HCT116 (cell line): ENCODE measurements at regions not wholly inside any gene's neighbourhood (a gene's known extent, or its start where the extent isn't known, plus 50 kb on each side); places are given as distances from the start of the nearest gene placed in this dataset.

ENCODE experiments used
- ELF1 ChIP-seq: IDR thresholded peaks from 2 replicates; pipeline ENCODE4 v1.6.1; 2012; ENCODE audit warnings: low read depth, borderline replicate concordance
- POLR2AphosphoS5 ChIP-seq: IDR thresholded peaks from 2 replicates; pipeline ENCODE4 v1.6.1; 2011; ENCODE audit warnings: mild to moderate bottlenecking, low read depth, low read length, moderate library complexity
- ZFX ChIP-seq: fragments of 450-650 bp; IDR thresholded peaks from 2 replicates; pipeline ENCODE4 v1.6.1; 2017
- TF ChIP-seq, protein P1 (sequence below): IDR thresholded peaks from 2 replicates; pipeline ENCODE4 v1.6.1; 2011; ENCODE audit warnings: mild to moderate bottlenecking, low read length, moderate library complexity; ENCODE audit not compliant: insufficient replicate concordance; ENCODE audit errors: extremely low read depth
- TF ChIP-seq, protein P2 (sequence below), 3 experiments: fragments of 200-600 bp in 1 of 3; sonication (generic) in 1 of 3; IDR thresholded peaks in 2 of 3; conservative IDR thresholded peaks in 1 of 3; 2 replicates each; pipeline ENCODE4 v1.5.1; 2012 to 2017; ENCODE audit warnings: low read depth in 2 of 3, low read length in 2 of 3, antibody characterized with exemption in 1 of 3, borderline replicate concordance in 1 of 3, control low read depth in 1 of 3, mild to moderate bottlenecking in 1 of 3, mixed read lengths in 1 of 3, mixed run types in 1 of 3, moderate library complexity in 1 of 3; ENCODE audit not compliant: insufficient read depth in 1 of 3

DNA sequence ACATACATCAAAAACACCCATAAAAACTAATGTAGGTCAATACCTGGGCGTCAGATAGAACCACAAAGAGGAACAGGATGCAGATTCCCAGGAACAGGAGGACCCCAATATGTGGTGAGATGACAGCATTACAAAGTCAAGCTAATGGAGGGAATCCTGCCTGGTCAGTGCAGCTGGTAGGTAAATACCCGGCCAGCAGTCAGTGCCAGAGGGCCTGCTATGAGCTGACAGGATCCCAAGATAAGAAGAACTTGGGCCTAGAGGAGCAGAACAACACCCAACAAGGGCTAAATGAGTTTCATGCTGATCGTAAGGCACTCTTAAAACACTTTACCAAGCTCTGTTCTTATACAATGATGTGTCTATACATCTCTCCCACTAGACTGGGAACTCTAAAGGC, 61.2 kb upstream of the KCNMB2 start:
- TF ChIP-seq POLR2AphosphoS5 = no peak
- TF ChIP-seq ELF1 = no peak
- TF ChIP-seq, protein P1, sequence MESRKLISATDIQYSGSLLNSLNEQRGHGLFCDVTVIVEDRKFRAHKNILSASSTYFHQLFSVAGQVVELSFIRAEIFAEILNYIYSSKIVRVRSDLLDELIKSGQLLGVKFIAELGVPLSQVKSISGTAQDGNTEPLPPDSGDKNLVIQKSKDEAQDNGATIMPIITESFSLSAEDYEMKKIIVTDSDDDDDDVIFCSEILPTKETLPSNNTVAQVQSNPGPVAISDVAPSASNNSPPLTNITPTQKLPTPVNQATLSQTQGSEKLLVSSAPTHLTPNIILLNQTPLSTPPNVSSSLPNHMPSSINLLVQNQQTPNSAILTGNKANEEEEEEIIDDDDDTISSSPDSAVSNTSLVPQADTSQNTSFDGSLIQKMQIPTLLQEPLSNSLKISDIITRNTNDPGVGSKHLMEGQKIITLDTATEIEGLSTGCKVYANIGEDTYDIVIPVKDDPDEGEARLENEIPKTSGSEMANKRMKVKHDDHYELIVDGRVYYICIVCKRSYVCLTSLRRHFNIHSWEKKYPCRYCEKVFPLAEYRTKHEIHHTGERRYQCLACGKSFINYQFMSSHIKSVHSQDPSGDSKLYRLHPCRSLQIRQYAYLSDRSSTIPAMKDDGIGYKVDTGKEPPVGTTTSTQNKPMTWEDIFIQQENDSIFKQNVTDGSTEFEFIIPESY = no peak
- TF ChIP-seq, protein P2, sequence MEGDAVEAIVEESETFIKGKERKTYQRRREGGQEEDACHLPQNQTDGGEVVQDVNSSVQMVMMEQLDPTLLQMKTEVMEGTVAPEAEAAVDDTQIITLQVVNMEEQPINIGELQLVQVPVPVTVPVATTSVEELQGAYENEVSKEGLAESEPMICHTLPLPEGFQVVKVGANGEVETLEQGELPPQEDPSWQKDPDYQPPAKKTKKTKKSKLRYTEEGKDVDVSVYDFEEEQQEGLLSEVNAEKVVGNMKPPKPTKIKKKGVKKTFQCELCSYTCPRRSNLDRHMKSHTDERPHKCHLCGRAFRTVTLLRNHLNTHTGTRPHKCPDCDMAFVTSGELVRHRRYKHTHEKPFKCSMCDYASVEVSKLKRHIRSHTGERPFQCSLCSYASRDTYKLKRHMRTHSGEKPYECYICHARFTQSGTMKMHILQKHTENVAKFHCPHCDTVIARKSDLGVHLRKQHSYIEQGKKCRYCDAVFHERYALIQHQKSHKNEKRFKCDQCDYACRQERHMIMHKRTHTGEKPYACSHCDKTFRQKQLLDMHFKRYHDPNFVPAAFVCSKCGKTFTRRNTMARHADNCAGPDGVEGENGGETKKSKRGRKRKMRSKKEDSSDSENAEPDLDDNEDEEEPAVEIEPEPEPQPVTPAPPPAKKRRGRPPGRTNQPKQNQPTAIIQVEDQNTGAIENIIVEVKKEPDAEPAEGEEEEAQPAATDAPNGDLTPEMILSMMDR (IDR thresholded peaks at IDR 0.05 in 2 of 3, conservative IDR thresholded peaks at IDR 0.05 in 1 of 3; ENCODE audit: borderline replicate concordance in 1 of 3, insufficient read depth in 1 of 3, low read depth in 2 of 3, low read length in 2 of 3) = no peak
- TF ChIP-seq ZFX = no peak
